ENCODE measurements at regions not wholly inside any gene's neighbourhood (a gene's known extent, or its start where the extent isn't known, plus 50 kb on each side); places are given as distances from the start of the nearest gene placed in this dataset.

GRCh38 chr5:23014266-23014665 is 161.1 kb upstream of the CDH12 start:
- no peak overlapping the region for H3K27ac ChIP-seq
- no peaks in the 10 kb centered on the region for H3K27me3 ChIP-seq
- H3K4me3 ChIP-seq, result no peak overlapping the region
- intact Hi-C loops (cut with DNase I), result no loop called here
- no peaks in the 10 kb centered on the region for H3K36me3 ChIP-seq
- no peak for ATAC-seq
- DNase-seq, result no peak
- H3K4me1 ChIP-seq, result no peaks in the 10 kb centered on the region
- no peaks in the 10 kb centered on the region for H3K9me3 ChIP-seq
- TF ChIP-seq, protein P1, sequence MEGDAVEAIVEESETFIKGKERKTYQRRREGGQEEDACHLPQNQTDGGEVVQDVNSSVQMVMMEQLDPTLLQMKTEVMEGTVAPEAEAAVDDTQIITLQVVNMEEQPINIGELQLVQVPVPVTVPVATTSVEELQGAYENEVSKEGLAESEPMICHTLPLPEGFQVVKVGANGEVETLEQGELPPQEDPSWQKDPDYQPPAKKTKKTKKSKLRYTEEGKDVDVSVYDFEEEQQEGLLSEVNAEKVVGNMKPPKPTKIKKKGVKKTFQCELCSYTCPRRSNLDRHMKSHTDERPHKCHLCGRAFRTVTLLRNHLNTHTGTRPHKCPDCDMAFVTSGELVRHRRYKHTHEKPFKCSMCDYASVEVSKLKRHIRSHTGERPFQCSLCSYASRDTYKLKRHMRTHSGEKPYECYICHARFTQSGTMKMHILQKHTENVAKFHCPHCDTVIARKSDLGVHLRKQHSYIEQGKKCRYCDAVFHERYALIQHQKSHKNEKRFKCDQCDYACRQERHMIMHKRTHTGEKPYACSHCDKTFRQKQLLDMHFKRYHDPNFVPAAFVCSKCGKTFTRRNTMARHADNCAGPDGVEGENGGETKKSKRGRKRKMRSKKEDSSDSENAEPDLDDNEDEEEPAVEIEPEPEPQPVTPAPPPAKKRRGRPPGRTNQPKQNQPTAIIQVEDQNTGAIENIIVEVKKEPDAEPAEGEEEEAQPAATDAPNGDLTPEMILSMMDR (IDR thresholded peaks at IDR 0.05), result no peak

- Histone ChIP-seq H3K27ac (no peak overlapping the region), H3K4me3 (peak overlapping the region; percentile 39)
- ATAC-seq, result no peak
Observed at GRCh38 chr5:23013395-23013998, 160.4 kb upstream of the CDH12 start.

GRCh38 chr5:23012842-23013241 is 159.7 kb upstream of the CDH12 start:
- no peaks in the 10 kb centered on the region for H3K36me3 ChIP-seq
- ATAC-seq (no peak), DNase-seq (no peak)
- H3K4me3 ChIP-seq, result peak overlapping the region; percentile 39
- TF ChIP-seq, protein P1 (IDR thresholded peaks at IDR 0.05), result no peak
- H3K9me3 ChIP-seq, result no peaks in the 10 kb centered on the region
- intact Hi-C loops (cut with DNase I), result no loop called here
- H3K27me3 ChIP-seq, result no peaks in the 10 kb centered on the region
- no peaks in the 10 kb centered on the region for H3K4me1 ChIP-seq
- H3K27ac ChIP-seq, result no peak overlapping the region

More at GRCh38 chr5:23013395-23013998, 160.4 kb upstream of the CDH12 start:
- intact Hi-C loops (cut with DNase I), result no loop called here
- DNase-seq, result no peak
- Histone ChIP-seq H3K36me3 (no peaks in the 10 kb centered on the region), H3K9me3 (no peaks in the 10 kb centered on the region), H3K27me3 (no peaks in the 10 kb centered on the region), H3K4me1 (no peaks in the 10 kb centered on the region)
- TF ChIP-seq, protein P1 (IDR thresholded peaks at IDR 0.05), result no peak

DNA sequence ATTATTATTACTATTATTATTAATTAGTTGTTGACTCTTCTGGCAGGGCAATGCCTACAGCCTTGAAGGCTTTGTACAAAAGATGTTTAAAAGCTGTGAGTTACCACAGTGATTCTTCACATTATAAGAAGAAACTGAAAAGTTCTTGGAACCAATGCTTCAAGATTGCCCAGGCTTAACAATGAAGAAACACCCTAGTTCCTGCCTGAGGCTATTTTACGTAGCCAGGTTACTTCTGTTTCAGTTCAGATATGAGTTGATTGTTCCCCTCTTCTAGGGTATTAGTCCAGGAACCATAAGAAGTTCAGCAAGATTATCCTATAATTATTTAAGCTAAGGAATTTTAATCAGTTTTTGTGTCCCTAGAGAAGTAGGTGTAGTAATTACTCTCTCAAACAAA is 154.6 kb upstream of the CDH12 start:
- intact Hi-C loops (cut with DNase I), result no loop called here
- TF ChIP-seq, protein P1 (IDR thresholded peaks at IDR 0.05), result no peak
- Histone ChIP-seq H3K9me3 (no peaks in the 10 kb centered on the region), H3K27me3 (no peaks in the 10 kb centered on the region), H3K4me3 (no peak overlapping the region), H3K27ac (no peak overlapping the region), H3K4me1 (no peaks in the 10 kb centered on the region), H3K36me3 (no peaks in the 10 kb centered on the region)
- no peak for DNase-seq
- ATAC-seq, result no peak

- Histone ChIP-seq H3K4me3 (no peak overlapping the region), H3K4me1 (no peaks in the 10 kb centered on the region), H3K9me3 (no peaks in the 10 kb centered on the region), H3K27me3 (no peaks in the 10 kb centered on the region), H3K27ac (no peak overlapping the region), H3K36me3 (no peaks in the 10 kb centered on the region)
- TF ChIP-seq, protein P1 (IDR thresholded peaks at IDR 0.05), result no peak
- intact Hi-C loops (cut with DNase I), result no loop called here
- DNase-seq, result no peak
- ATAC-seq, result no peak
Observed at GRCh38 chr5:23007236-23007635, 154.1 kb upstream of the CDH12 start.

DNA sequence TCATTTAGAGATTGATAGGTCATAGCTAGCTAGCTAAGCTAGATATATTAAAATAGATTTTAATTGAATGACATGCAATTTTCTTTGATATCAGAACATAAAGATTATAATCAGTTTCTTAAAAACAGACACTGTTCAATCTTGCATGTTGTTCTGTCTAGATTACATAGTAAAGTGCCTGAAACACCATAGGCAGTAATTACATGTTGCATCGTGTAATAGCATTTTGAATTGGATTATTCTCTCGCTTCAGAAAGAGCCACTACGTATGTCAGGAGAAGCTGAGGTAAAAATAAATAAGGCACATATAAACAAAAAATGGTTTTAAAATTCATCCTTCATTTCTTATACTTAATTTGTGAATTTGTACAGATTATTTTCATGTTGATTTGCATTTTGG is 148.0 kb upstream of the CDH12 start:
- Histone ChIP-seq H3K9me3 (no peaks in the 10 kb centered on the region), H3K4me3 (no peak overlapping the region), H3K27me3 (no peaks in the 10 kb centered on the region), H3K4me1 (no peaks in the 10 kb centered on the region), H3K27ac (no peak overlapping the region), H3K36me3 (no peaks in the 10 kb centered on the region)
- TF ChIP-seq, protein P1 (IDR thresholded peaks at IDR 0.05), result no peak
- intact Hi-C loops (cut with DNase I), result no loop called here
- DNase-seq, result no peak
- no peak for ATAC-seq
